Activated T-cell treated with anti-CD3 and anti-CD28 coated beads for 48 hours (primary cell): ENCODE measurements at regions not wholly inside any gene's neighbourhood (a gene's known extent, or its start where the extent isn't known, plus 50 kb on each side); places are given as distances from the start of the nearest gene placed in this dataset.
"Not testable (repeated sequence)": the region's sequence is repeated elsewhere in the genome, so short reads cannot be mapped to it uniquely, and the experiment has no call there.

Experiments
- DNase-seq: peaks from one replicate; pipeline ENCODE4 v3.0.0-alpha.2; 2020; ENCODE audit warnings: low read depth

GRCh38 chr1:242623756-242624155 lies 99.3 kb upstream of the PLD5 start:
- DNase-seq, result no peak

DNA sequence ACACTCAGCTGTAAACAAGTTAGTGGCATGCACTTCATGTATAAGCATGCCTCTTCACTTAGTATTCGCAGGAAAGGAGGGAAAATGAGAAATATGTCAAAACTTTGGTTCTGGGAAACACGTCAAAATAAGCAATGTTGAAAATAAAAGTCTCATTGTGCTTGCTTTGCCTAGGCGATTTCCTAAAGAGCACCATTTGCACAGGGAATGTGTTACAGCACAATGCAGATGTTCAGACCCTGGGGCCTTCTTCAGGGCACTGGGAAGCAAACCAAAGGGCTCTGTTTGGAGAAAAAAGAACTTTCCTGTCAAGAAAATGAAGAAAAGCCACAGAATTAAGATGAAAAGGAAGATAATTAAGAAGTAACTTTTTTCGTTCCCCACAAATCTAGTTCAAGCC lies 98.6 kb upstream of the PLD5 start:
- no peak for DNase-seq

GRCh38 chr1:242613266-242613815 lies 88.8 kb upstream of the PLD5 start:
- no peak for DNase-seq

DNA sequence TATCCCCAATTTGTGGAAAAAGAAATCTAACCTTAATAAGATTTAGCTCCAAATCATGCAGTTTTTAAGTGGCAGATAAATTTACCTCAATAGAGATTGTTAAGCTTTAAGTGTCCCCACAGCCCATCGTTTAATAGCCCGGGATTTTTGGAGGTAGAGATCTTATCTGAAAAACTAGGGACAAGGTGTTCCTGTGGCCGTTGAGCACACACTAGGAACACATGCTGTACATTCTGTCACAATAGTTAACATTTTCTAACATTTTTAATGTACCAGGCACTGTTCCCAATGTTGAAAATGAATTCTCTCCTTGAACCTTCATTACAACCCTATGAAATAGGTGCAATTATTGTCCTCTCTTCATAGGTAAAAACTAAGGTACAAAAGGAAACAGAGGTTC lies 85.7 kb upstream of the PLD5 start:
- no peak for DNase-seq

GRCh38 chr1:242605521-242605920 lies 81.0 kb upstream of the PLD5 start:
- no peak for DNase-seq

GRCh38 chr1:242602001-242602400 lies 77.5 kb upstream of the PLD5 start:
- DNase-seq, result no peak

DNA sequence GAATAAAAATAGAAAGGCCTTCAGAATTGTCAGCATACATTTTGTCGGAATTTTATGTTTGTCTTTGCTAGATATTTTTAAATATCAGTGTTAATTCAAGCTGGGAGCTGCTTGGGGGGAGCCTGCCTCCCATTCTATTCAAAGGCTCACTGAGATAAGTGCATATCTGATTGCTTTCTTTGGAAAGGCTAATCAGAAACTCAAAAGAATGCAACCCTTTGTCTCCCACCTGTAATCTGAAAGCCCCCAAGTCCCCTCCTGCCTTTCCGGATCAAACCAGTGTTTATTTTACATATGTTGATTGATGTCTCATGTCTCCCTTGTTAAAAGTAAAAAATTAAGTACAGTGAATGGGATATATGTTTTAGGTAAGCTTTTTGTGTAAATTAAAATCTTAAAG lies 69.3 kb upstream of the PLD5 start:
- DNase-seq, result not testable (repeated sequence)

GRCh38 chr1:242586360-242586680 lies 61.8 kb upstream of the PLD5 start:
- DNase-seq, result no peak

- DNase-seq, result no peak
Measured at GRCh38 chr1:242585616-242586359, 61.3 kb upstream of the PLD5 start.

- no peak for DNase-seq
Measured at GRCh38 chr1:242582669-242583068, 58.2 kb upstream of the PLD5 start.

GRCh38 chr1:242579528-242580235 lies 55.2 kb upstream of the PLD5 start:
- DNase-seq, result no peak
